Upper lobe of left lung (tissue), 4 donors: ENCODE measurements at regions not wholly inside any gene's neighbourhood (a gene's known extent, or its start where the extent isn't known, plus 50 kb on each side); places are given as distances from the start of the nearest gene placed in this dataset.

Experiments used
- POLR2A ChIP-seq, 4 donors: fragments of 450-650 bp; IDR thresholded peaks; one replicate each; pipeline ENCODE4 v1.5.1; 2016 to 2017; ENCODE audit warnings: antibody characterized with exemption in 4 of 4, mild to moderate bottlenecking in 2 of 4
- TF ChIP-seq, protein P1 (sequence below), 6 experiments: fragments of 450-650 bp in 4 of 6; fragments of 200-600 bp in 2 of 6; sonication (generic) in 2 of 6; IDR thresholded peaks; one replicate each; pipeline ENCODE4 v1.5.1; 2016 to 2019; ENCODE audit warnings: antibody characterized with exemption in 6 of 6

DNA sequence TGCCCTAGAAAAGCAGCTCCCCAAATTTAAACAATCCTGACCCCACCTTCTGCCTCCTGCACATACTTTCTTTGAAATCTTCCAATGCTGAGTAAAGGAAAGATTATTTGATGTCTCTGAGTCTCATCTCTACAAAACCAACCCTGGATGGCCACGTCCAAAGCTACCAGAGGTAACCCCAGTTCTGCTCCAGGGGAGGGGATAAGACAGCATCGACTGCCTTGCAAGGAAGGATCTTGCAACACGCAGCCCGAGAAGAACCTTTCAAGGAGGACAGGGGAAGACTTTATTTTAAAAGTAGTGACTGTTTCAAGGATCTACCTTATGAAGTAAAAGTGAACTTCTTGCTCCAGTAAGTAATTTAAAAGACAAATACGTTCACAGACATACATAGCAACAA is 66.5 kb upstream of the TMEM45B start:
- TF ChIP-seq, protein P1, sequence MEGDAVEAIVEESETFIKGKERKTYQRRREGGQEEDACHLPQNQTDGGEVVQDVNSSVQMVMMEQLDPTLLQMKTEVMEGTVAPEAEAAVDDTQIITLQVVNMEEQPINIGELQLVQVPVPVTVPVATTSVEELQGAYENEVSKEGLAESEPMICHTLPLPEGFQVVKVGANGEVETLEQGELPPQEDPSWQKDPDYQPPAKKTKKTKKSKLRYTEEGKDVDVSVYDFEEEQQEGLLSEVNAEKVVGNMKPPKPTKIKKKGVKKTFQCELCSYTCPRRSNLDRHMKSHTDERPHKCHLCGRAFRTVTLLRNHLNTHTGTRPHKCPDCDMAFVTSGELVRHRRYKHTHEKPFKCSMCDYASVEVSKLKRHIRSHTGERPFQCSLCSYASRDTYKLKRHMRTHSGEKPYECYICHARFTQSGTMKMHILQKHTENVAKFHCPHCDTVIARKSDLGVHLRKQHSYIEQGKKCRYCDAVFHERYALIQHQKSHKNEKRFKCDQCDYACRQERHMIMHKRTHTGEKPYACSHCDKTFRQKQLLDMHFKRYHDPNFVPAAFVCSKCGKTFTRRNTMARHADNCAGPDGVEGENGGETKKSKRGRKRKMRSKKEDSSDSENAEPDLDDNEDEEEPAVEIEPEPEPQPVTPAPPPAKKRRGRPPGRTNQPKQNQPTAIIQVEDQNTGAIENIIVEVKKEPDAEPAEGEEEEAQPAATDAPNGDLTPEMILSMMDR (IDR thresholded peaks at IDR 0.05) = no peak
- no peak for TF ChIP-seq POLR2A (IDR thresholded peaks at IDR 0.05)
